Type B pancreatic cell (in vitro differentiated cells): ENCODE measurements at regions not wholly inside any gene's neighbourhood (a gene's known extent, or its start where the extent isn't known, plus 50 kb on each side); places are given as distances from the start of the nearest gene placed in this dataset.

Experiments
- DNase-seq: peaks from one replicate; pipeline ENCODE4 v3.0.0; 2021; ENCODE audit warnings: mixed read lengths; ENCODE audit not compliant: unreplicated experiment; ENCODE audit errors: extremely low spot score
- H3K27ac Mint-ChIP-seq: 2 replicates; pipeline ENCODE4 v1.8.0; 2021; ENCODE audit warnings: mild to moderate bottlenecking, mixed read lengths
- H3K27me3 Mint-ChIP-seq: 2 replicates; pipeline ENCODE4 v1.8.0; 2021; ENCODE audit warnings: mixed read lengths
- H3K36me3 Mint-ChIP-seq: 2 replicates; pipeline ENCODE4 v1.8.0; 2021; ENCODE audit warnings: mixed read lengths
- H3K4me1 Mint-ChIP-seq: one replicate; pipeline ENCODE4 v1.8.0; 2021; ENCODE audit warnings: mixed read lengths; ENCODE audit not compliant: unreplicated experiment
- H3K4me3 Mint-ChIP-seq: 2 replicates; pipeline ENCODE4 v1.8.0; 2021; ENCODE audit warnings: mild to moderate bottlenecking, mixed read lengths
- H3K9me3 Mint-ChIP-seq: 2 replicates; pipeline ENCODE4 v1.8.0; 2021; ENCODE audit warnings: mixed read lengths
- CTCF ChIP-seq: fragments of 200-600 bp; sonication (generic); conservative IDR thresholded peaks from 2 replicates; pipeline ENCODE4 v1.5.0; 2021; ENCODE audit warnings: antibody characterized with exemption, mild to moderate bottlenecking

GRCh38 chr22:26786398-26786797 lies 129.0 kb downstream of the MIAT start:
- Mint-ChIP-seq H3K4me3 (no peak overlapping the region), H3K9me3 (no peaks in the 10 kb centered on the region), H3K27me3 (peaks cover 16% of the 10 kb centered on the region), H3K4me1 (peaks cover 20% of the 10 kb centered on the region), H3K27ac (no peak overlapping the region), H3K36me3 (peaks cover 4% of the 10 kb centered on the region)
- DNase-seq = no peak
- no peak for TF ChIP-seq CTCF

GRCh38 chr22:26789951-26790350 lies 132.6 kb downstream of the MIAT start:
- Mint-ChIP-seq H3K9me3 (peaks cover 5% of the 10 kb centered on the region), H3K4me3 (no peak overlapping the region), H3K27me3 (peaks cover 3% of the 10 kb centered on the region), H3K27ac (no peak overlapping the region), H3K4me1 (peaks cover 5% of the 10 kb centered on the region), H3K36me3 (no peaks in the 10 kb centered on the region)
- no peak for TF ChIP-seq CTCF
- DNase-seq = no peak

- Mint-ChIP-seq H3K36me3 (no peaks in the 10 kb centered on the region), H3K27me3 (no peaks in the 10 kb centered on the region), H3K4me1 (peaks cover 4% of the 10 kb centered on the region), H3K4me3 (no peak overlapping the region), H3K27ac (no peak overlapping the region), H3K9me3 (peaks cover 5% of the 10 kb centered on the region)
- no peak for DNase-seq
- no peak for TF ChIP-seq CTCF
Observed at GRCh38 chr22:26792522-26792921, 135.1 kb downstream of the MIAT start.

- Mint-ChIP-seq H3K36me3 (no peaks in the 10 kb centered on the region), H3K4me3 (no peak overlapping the region), H3K27ac (no peak overlapping the region), H3K4me1 (peaks cover 21% of the 10 kb centered on the region), H3K27me3 (peaks cover 11% of the 10 kb centered on the region), H3K9me3 (peaks cover 5% of the 10 kb centered on the region)
- TF ChIP-seq CTCF = no peak
- DNase-seq = no peak
Observed at GRCh38 chr22:26796785-26797184, 139.4 kb downstream of the MIAT start.

GRCh38 chr22:26797910-26798309 lies 140.5 kb downstream of the MIAT start:
- Mint-ChIP-seq H3K27me3 (peaks cover 17% of the 10 kb centered on the region), H3K36me3 (no peaks in the 10 kb centered on the region), H3K4me3 (no peak overlapping the region), H3K27ac (no peak overlapping the region), H3K9me3 (peaks cover 5% of the 10 kb centered on the region), H3K4me1 (peaks cover 21% of the 10 kb centered on the region)
- DNase-seq = no peak
- TF ChIP-seq CTCF = no peak

GRCh38 chr22:26798462-26799065 lies 141.2 kb downstream of the MIAT start:
- H3K4me3 Mint-ChIP-seq = no peak overlapping the region
- H3K4me1 Mint-ChIP-seq = peaks cover 21% of the 10 kb centered on the region
- H3K36me3 Mint-ChIP-seq = no peaks in the 10 kb centered on the region
- TF ChIP-seq CTCF = no peak
- peaks cover 4% of the 10 kb centered on the region for H3K9me3 Mint-ChIP-seq
- no peak for DNase-seq
- H3K27ac Mint-ChIP-seq = no peak overlapping the region
- H3K27me3 Mint-ChIP-seq = peaks cover 17% of the 10 kb centered on the region
